Keratinocyte (primary cell): ENCODE measurements at regions not wholly inside any gene's neighbourhood (a gene's known extent, or its start where the extent isn't known, plus 50 kb on each side); places are given as distances from the start of the nearest gene placed in this dataset.

ENCODE experiments used
- DNase-seq: peaks from one replicate; pipeline ENCODE4 v3.0.0-alpha.2; 2011; ENCODE audit warnings: low read depth, missing footprints, low spot score
- FAIRE-seq: peaks from 2 replicates; lab custom pipeline; 2011; peaks lifted over from hg19 to GRCh38; lab: Jason Lieb, UNC
- H2AFZ ChIP-seq: 2 replicates; pipeline ENCODE4 v1.6.0; 2012; ENCODE audit warnings: low read length, control low read depth, inconsistent platforms; ENCODE audit not compliant: control insufficient read depth
- H3K27ac ChIP-seq: 2 replicates; pipeline ENCODE4 v1.5.1; 2011; ENCODE audit warnings: low read length; ENCODE audit not compliant: control insufficient read depth, insufficient read depth
- H3K27me3 ChIP-seq: 3 replicates; pipeline ENCODE4 v1.6.0; 2011; ENCODE audit warnings: low read length; ENCODE audit not compliant: control insufficient read depth, insufficient read depth; ENCODE audit errors: extremely low read depth
- H3K36me3 ChIP-seq, 2 experiments: 2 replicates in 1 of 2; 3 replicates in 1 of 2; pipeline ENCODE4 v1.5.1; 2011; ENCODE audit warnings: low read length in 2 of 2, mild to moderate bottlenecking in 1 of 2; ENCODE audit not compliant: control insufficient read depth in 2 of 2, insufficient read depth in 2 of 2; ENCODE audit errors: extremely low read depth in 1 of 2
- H3K4me1 ChIP-seq: 3 replicates; pipeline ENCODE4 v1.5.1; 2011; ENCODE audit warnings: low read length; ENCODE audit not compliant: control insufficient read depth, insufficient read depth; ENCODE audit errors: extremely low read depth
- H3K4me2 ChIP-seq: 3 replicates; pipeline ENCODE4 v1.6.0; 2011; ENCODE audit warnings: low read depth, low read length; ENCODE audit not compliant: control insufficient read depth, insufficient read depth; ENCODE audit errors: extremely low read depth
- H3K4me3 ChIP-seq, 3 experiments: fragments of 200-600 bp in 1 of 3; sonication (generic) in 1 of 3; 2 replicates in 2 of 3; 3 replicates in 1 of 3; pipeline ENCODE4 v1.5.1; 2011 to 2016; ENCODE audit warnings: low read length in 3 of 3, mild to moderate bottlenecking in 3 of 3, control low read depth in 2 of 3, inconsistent platforms in 1 of 3, low read depth in 1 of 3, mixed read lengths in 1 of 3, mixed run types in 1 of 3, moderate library complexity in 1 of 3; ENCODE audit not compliant: control insufficient read depth in 2 of 3, insufficient read depth in 2 of 3; ENCODE audit errors: extremely low read depth in 1 of 3
- H3K79me2 ChIP-seq: 2 replicates; pipeline ENCODE4 v1.6.0; 2012; ENCODE audit warnings: low read length; ENCODE audit not compliant: control insufficient read depth, insufficient read depth
- H3K9ac ChIP-seq: 3 replicates; pipeline ENCODE4 v1.6.0; 2011; ENCODE audit warnings: low read length; ENCODE audit not compliant: control insufficient read depth, insufficient read depth; ENCODE audit errors: extremely low read depth
- H3K9me1 ChIP-seq: 3 replicates; pipeline ENCODE4 v1.6.0; 2011; ENCODE audit warnings: low read length; ENCODE audit not compliant: control insufficient read depth, insufficient read depth; ENCODE audit errors: extremely low read depth
- H3K9me3 ChIP-seq: 2 replicates; pipeline ENCODE4 v1.5.1; 2012; ENCODE audit warnings: low read depth, low read length; ENCODE audit not compliant: control insufficient read depth
- H4K20me1 ChIP-seq: 3 replicates; pipeline ENCODE4 v1.6.0; 2011; ENCODE audit warnings: low read length; ENCODE audit not compliant: control insufficient read depth, insufficient read depth; ENCODE audit errors: extremely low read depth
- EZH2 ChIP-seq: IDR thresholded peaks from one replicate; pipeline ENCODE4 v1.6.1; 2012; ENCODE audit warnings: inconsistent platforms, mild to moderate bottlenecking, low read length, moderate library complexity
- dilution Hi-C: fragments of 300-500 bp; cut with MboI; formaldehyde crosslinking; loops from one replicate; pipeline ENCODE4 v1.7.0; 2020; ENCODE audit warnings: low sequenced_read_pairs; ENCODE audit not compliant: extremely low pct_ligation_motif_present
- TF ChIP-seq, protein P1 (sequence below), 3 experiments: IDR thresholded peaks in 1 of 3; conservative IDR thresholded peaks in 1 of 3; optimal IDR thresholded peaks in 1 of 3; 2 replicates in 2 of 3; 3 replicates in 1 of 3; pipeline versions ENCODE3 to v1.5.1; 2011; ENCODE audit warnings: low read length in 3 of 3, mild to moderate bottlenecking in 3 of 3, moderate library complexity in 2 of 3, control low read depth in 1 of 3, inconsistent platforms in 1 of 3; ENCODE audit not compliant: insufficient read depth in 2 of 3; ENCODE audit errors: extremely low read depth in 1 of 3

DNA sequence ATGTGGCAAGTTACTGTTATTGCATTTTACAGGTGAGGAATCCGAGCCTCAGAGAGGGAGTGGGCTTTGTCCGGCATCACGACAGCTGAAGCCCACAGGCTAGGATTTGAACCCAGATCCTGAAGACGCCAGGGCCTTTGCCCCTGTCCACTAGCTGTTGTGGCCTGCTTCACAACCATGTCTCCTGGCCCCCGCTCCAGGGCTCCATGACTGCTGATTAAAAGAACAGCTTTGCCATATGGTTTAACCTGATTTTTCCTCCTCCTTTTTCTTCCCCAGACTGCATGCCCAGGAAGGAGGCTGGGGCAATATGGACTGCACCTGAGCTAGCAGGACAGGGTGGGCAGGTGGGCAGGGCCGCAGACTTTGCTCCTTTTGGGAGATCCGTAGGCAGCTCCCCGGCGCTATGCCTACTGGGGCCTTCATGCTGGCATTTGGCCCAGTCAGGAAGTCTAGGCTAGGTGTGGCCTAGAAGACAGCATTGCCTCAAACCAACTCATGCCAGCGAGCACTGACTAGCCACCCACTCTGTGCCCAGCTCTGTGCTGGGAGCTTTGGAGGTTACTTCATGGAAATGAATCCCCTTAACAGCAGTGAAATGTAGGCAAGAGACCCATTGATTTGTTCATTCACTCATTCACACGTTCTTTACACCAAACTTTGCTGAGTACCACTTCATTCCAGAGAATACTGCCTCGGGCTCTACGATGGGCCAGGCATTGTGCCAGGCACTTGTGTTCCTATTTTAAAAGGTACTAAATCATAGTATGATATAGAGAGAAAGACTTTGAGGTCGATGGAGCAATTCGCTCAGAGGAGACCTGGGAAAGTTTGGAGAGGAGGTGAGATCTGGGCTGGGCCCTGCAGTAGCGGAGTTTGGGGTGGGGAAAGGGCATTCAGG, 94.3 kb upstream of the CPEB4 start:
- no peaks in the 10 kb centered on the region for H4K20me1 ChIP-seq
- no peak for TF ChIP-seq EZH2
- no peak overlapping the region for H2AFZ ChIP-seq
- no peaks in the 10 kb centered on the region for H3K36me3 ChIP-seq
- no peaks in the 10 kb centered on the region for H3K9me1 ChIP-seq
- peak overlapping the region; percentile 17 for H3K4me2 ChIP-seq
- H3K27me3 ChIP-seq = no peaks in the 10 kb centered on the region
- FAIRE-seq (no peak), DNase-seq (peak; percentile 7)
- H3K9me3 ChIP-seq = no peaks in the 10 kb centered on the region
- no peak overlapping the region for H3K27ac ChIP-seq
- dilution Hi-C loops = no loop called here
- H3K79me2 ChIP-seq = no peaks in the 10 kb centered on the region
- no peak overlapping the region for H3K4me3 ChIP-seq
- peaks cover 11% of the 10 kb centered on the region for H3K4me1 ChIP-seq
- H3K9ac ChIP-seq = no peak overlapping the region

DNA sequence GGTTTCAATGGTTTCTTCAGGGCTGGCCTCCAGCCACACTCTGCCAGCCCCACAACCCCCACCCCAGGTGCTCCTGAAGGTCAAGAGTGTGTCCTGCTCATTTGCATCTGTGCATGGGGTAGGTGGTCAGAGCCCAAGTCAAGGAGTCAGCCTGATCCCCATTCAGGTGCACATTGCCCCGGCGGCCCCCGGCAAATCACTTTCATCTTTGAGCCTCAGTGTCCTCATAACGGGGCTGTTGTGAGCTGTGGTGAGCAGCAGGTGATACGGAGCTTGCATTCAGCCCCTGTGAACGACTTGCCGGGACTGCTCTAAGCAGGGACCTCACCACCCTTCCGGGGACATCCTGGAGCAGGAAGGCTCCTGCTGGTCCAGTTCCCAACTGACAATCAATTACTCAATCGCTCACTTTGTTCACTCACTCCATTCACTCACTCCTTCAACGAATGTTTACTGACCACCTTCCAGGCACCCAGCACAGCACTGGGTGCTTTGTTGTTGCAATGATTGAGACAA, 93.2 kb upstream of the CPEB4 start:
- Histone ChIP-seq H3K4me2 (no peak overlapping the region), H3K4me3 (no peak overlapping the region), H3K36me3 (no peaks in the 10 kb centered on the region), H3K27ac (no peak overlapping the region), H4K20me1 (no peaks in the 10 kb centered on the region), H3K27me3 (no peaks in the 10 kb centered on the region), H3K9ac (no peak overlapping the region), H2AFZ (no peak overlapping the region), H3K9me1 (no peaks in the 10 kb centered on the region), H3K9me3 (no peaks in the 10 kb centered on the region), H3K79me2 (no peaks in the 10 kb centered on the region), H3K4me1 (peaks cover 7% of the 10 kb centered on the region)
- dilution Hi-C loops = no loop called here
- TF ChIP-seq, protein P1, sequence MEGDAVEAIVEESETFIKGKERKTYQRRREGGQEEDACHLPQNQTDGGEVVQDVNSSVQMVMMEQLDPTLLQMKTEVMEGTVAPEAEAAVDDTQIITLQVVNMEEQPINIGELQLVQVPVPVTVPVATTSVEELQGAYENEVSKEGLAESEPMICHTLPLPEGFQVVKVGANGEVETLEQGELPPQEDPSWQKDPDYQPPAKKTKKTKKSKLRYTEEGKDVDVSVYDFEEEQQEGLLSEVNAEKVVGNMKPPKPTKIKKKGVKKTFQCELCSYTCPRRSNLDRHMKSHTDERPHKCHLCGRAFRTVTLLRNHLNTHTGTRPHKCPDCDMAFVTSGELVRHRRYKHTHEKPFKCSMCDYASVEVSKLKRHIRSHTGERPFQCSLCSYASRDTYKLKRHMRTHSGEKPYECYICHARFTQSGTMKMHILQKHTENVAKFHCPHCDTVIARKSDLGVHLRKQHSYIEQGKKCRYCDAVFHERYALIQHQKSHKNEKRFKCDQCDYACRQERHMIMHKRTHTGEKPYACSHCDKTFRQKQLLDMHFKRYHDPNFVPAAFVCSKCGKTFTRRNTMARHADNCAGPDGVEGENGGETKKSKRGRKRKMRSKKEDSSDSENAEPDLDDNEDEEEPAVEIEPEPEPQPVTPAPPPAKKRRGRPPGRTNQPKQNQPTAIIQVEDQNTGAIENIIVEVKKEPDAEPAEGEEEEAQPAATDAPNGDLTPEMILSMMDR (optimal IDR thresholded peaks at IDR 0.05 in 1 of 3, IDR thresholded peaks at IDR 0.05 in 1 of 3, conservative IDR thresholded peaks at IDR 0.05 in 1 of 3; ENCODE audit: extremely low read depth in 1 of 3, insufficient read depth in 2 of 3, low read length in 3 of 3) = no peak
- no peak for TF ChIP-seq EZH2
- FAIRE-seq (no peak), DNase-seq (no peak)
